ENCODE measurements at regions not wholly inside any gene's neighbourhood (a gene's known extent, or its start where the extent isn't known, plus 50 kb on each side); places are given as distances from the start of the nearest gene placed in this dataset.

GRCh38 chr12:108455706-108456105, 59.4 kb upstream of the FICD start:
- peaks cover 31% of the 10 kb centered on the region for H3K27me3 Mint-ChIP-seq (ENCODE audit: low read depth)
- H3K9me3 Mint-ChIP-seq (ENCODE audit: low read depth) = no peaks in the 10 kb centered on the region
- no peak overlapping the region for H3K27ac Mint-ChIP-seq (ENCODE audit: unreplicated experiment)
- H3K4me1 Mint-ChIP-seq (ENCODE audit: low read depth) = peaks cover 5% of the 10 kb centered on the region
- H3K36me3 Mint-ChIP-seq (ENCODE audit: low read depth) = no peaks in the 10 kb centered on the region
- no peak for TF ChIP-seq CTCF (IDR thresholded peaks at IDR 0.05)
- no peak for DNase-seq (ENCODE audit: low spot score)
- no peak overlapping the region for H3K4me3 Mint-ChIP-seq (ENCODE audit: unreplicated experiment)

- Mint-ChIP-seq H3K27me3 (ENCODE audit: low read depth) (peaks cover 27% of the 10 kb centered on the region), H3K9me3 (ENCODE audit: low read depth) (no peaks in the 10 kb centered on the region), H3K4me3 (ENCODE audit: unreplicated experiment) (no peak overlapping the region), H3K27ac (ENCODE audit: unreplicated experiment) (no peak overlapping the region), H3K4me1 (ENCODE audit: low read depth) (peaks cover 5% of the 10 kb centered on the region), H3K36me3 (ENCODE audit: low read depth) (no peaks in the 10 kb centered on the region)
- DNase-seq (ENCODE audit: low spot score) = no peak
- no peak for TF ChIP-seq CTCF (IDR thresholded peaks at IDR 0.05)
Measured at GRCh38 chr12:108454539-108455139, 60.4 kb upstream of the FICD start.

DNA sequence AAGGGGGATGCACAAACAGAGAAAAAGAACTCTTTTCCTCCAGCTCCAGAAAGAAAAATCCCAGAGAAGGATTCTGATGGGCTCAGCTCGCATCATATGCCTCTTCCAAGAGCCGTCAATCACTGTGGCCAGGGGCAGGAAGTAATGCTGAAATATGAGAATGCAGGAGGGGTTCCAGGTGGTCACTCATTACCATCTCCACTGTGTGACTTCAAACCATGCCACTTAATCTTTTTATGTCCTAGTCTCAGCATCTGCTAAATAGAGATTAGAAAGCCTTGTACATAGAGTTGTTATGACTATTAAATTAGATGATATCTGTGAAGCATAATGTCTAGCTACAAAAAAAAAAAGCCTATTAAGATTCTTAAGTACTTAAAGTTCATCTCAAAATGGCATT, 65.6 kb upstream of the FICD start:
- no peaks in the 10 kb centered on the region for H3K9me3 Mint-ChIP-seq (ENCODE audit: low read depth)
- H3K27me3 Mint-ChIP-seq (ENCODE audit: low read depth) = peaks cover 15% of the 10 kb centered on the region
- H3K4me1 Mint-ChIP-seq (ENCODE audit: low read depth) = peaks cover 16% of the 10 kb centered on the region
- no peak overlapping the region for H3K27ac Mint-ChIP-seq (ENCODE audit: unreplicated experiment)
- H3K36me3 Mint-ChIP-seq (ENCODE audit: low read depth) = no peaks in the 10 kb centered on the region
- DNase-seq (ENCODE audit: low spot score) = no peak
- no peak for TF ChIP-seq CTCF (IDR thresholded peaks at IDR 0.05)
- H3K4me3 Mint-ChIP-seq (ENCODE audit: unreplicated experiment) = no peak overlapping the region

GRCh38 chr12:108448246-108448645, 66.8 kb upstream of the FICD start:
- Mint-ChIP-seq H3K4me1 (ENCODE audit: low read depth) (peaks cover 16% of the 10 kb centered on the region), H3K9me3 (ENCODE audit: low read depth) (no peaks in the 10 kb centered on the region), H3K36me3 (ENCODE audit: low read depth) (no peaks in the 10 kb centered on the region), H3K4me3 (ENCODE audit: unreplicated experiment) (no peak overlapping the region), H3K27ac (ENCODE audit: unreplicated experiment) (no peak overlapping the region), H3K27me3 (ENCODE audit: low read depth) (peaks cover 12% of the 10 kb centered on the region)
- TF ChIP-seq CTCF (IDR thresholded peaks at IDR 0.05) = no peak
- no peak for DNase-seq (ENCODE audit: low spot score)

DNA sequence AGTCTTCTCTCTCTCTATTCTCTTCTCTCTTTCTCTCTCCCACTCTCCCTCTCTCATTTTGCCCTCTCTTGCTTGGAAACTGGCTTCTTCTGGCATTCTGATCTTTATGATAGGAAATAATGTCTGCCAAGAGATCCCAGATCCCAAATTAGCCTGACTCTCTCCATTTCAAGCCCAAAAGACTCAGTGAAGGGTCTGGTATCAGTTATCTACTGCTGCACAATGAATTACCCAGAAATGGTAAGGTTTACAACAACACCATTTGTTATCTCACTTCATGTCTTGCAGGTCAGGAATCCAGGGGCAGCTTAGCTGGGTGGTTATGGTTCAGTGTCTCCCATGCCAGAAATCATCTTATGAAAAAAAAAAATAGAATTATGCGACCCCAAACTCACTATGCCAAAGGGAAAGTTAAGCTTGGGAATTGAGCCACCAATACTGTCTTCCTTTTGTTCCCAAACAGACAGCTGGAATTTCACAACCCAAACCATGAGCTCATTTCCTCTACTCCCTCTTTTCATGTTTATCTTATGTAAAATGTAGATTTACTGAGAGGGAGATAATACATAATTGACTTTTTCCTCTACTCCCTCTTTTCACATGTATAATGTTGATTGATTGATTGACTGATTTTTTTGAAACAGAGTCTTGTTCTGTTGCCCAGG, 67.8 kb upstream of the FICD start:
- no peak for TF ChIP-seq CTCF (IDR thresholded peaks at IDR 0.05)
- DNase-seq (ENCODE audit: low spot score) = no peak
- peaks cover 8% of the 10 kb centered on the region for H3K27me3 Mint-ChIP-seq (ENCODE audit: low read depth)
- peaks cover 18% of the 10 kb centered on the region for H3K4me1 Mint-ChIP-seq (ENCODE audit: low read depth)
- no peak overlapping the region for H3K27ac Mint-ChIP-seq (ENCODE audit: unreplicated experiment)
- H3K9me3 Mint-ChIP-seq (ENCODE audit: low read depth) = no peaks in the 10 kb centered on the region
- H3K4me3 Mint-ChIP-seq (ENCODE audit: unreplicated experiment) = no peak overlapping the region
- no peaks in the 10 kb centered on the region for H3K36me3 Mint-ChIP-seq (ENCODE audit: low read depth)

Data from chondrocyte (in vitro differentiated cells).